Esophagus muscularis mucosa (tissue), 4 donors: ENCODE measurements at regions not wholly inside any gene's neighbourhood (a gene's known extent, or its start where the extent isn't known, plus 50 kb on each side); places are given as distances from the start of the nearest gene placed in this dataset.

Source experiments
- CTCF ChIP-seq, 3 experiments: fragments of 200-600 bp in 2 of 3; fragments of 450-650 bp in 1 of 3; sonication (generic) in 2 of 3; IDR thresholded peaks; one replicate each; pipeline ENCODE4 v1.5.1; 2017 to 2019; ENCODE audit warnings: antibody characterized with exemption in 3 of 3, mild to moderate bottlenecking in 2 of 3, moderate library complexity in 1 of 3
- EP300 ChIP-seq: sonication (generic); formaldehyde crosslinking; IDR thresholded peaks from one replicate; pipeline ENCODE4 v1.6.1; 2017; ENCODE audit warnings: antibody characterized with exemption
- POLR2A ChIP-seq: fragments of 450-650 bp; IDR thresholded peaks from one replicate; pipeline ENCODE4 v1.6.1; 2017; ENCODE audit warnings: antibody characterized with exemption, moderate library complexity, mild to moderate bottlenecking, low read depth
- POLR2AphosphoS5 ChIP-seq, 2 donors: sonication (generic); formaldehyde crosslinking; IDR thresholded peaks; one replicate each; pipeline ENCODE4 v1.6.1; 2017; ENCODE audit warnings: antibody characterized with exemption in 2 of 2

DNA sequence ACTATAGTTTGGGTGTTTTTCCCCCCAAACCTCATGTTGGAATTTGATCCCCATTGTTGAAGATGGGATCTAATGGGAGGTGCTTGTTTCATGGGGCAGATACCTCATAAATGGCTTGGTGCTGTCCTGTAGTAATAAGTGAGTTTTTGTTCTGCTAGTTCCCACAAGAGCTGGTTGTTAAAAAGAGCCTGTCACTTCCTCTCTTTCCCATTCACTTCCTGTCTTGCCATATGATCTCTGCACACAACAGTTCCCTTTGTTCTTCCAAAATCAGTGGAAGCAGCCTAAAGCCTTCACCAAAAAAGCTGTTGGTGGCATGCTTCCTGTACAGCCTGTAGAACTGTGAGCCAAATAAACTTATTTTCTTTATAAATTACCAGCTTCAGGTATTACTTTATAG is 768.2 kb upstream of the VRK2 start:
- TF ChIP-seq POLR2A (no peak), CTCF (IDR thresholded peaks at IDR 0.05) (no peak), EP300 (no peak), POLR2AphosphoS5 (IDR thresholded peaks at IDR 0.05) (no peak)
